Liver (tissue), 2 donors: ENCODE measurements at regions not wholly inside any gene's neighbourhood (a gene's known extent, or its start where the extent isn't known, plus 50 kb on each side); places are given as distances from the start of the nearest gene placed in this dataset.

Source experiments
- SP1 ChIP-seq: IDR thresholded peaks from 2 replicates; pipeline ENCODE4 v1.6.1; 2018; ENCODE audit warnings: antibody characterized with exemption, mild to moderate bottlenecking
- YY1 ChIP-seq: IDR thresholded peaks from 2 replicates; pipeline ENCODE4 v1.6.1; 2016; ENCODE audit warnings: antibody characterized with exemption, mild to moderate bottlenecking
- donor health status: healthy.

- no peak for TF ChIP-seq YY1
- no peak for TF ChIP-seq SP1
Measured at GRCh38 chr19:56956503-56957226, 116.1 kb upstream of the PEG3 start.
